ENCODE measurements at regions not wholly inside any gene's neighbourhood (a gene's known extent, or its start where the extent isn't known, plus 50 kb on each side); places are given as distances from the start of the nearest gene placed in this dataset.

DNA sequence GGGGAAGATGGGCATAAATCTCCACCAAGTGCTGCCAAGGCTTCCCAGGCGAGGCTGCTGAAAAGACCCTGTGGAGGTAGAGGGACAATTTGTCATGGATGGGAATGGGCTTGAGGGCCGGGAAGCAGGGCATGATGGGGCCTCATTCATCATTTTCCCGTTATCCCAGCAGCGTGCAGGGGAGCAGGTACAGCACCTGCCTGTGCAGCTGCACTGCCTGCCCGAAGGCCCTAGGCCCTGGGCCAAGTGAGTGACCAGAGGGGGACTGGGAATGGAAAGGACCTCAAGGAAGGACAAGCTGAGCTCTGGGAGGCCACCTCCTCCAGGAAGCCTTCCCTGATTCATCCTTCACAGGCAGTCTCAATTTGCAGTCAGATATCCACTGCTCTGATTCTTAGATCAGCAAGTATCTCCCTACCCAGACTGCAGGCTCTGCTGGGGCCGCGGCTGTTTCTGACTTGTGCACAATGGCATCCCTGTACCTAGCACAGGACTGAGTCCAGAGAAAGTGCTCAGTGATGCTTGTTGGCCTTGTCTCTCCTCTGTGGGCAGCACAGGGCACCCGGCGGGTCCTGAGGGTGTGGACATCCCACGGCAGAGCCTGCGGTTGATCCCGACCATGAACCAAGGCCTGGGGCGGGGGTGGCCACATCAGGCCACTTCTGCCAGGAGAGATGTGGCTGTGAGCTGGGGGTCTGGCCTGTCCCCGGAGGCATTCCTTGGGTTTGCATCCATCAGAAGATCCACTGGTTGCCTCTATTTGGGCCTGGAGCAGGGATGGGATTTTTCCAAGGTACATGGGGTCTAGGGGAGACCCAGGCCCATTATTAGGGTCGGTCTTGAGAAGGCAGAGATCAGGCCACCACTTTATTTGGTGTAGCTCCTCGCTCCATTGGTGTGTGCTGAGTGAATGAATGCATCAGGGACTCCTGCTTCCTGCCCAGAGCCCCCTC lies 167.3 kb upstream of the RTL1 start:
- Mint-ChIP-seq H3K27ac (no peak overlapping the region), H3K4me1 (ENCODE audit: low read depth) (peaks cover 6% of the 10 kb centered on the region), H3K4me3 (no peak overlapping the region), H3K9me3 (no peaks in the 10 kb centered on the region), H3K27me3 (ENCODE audit: low read depth) (no peaks in the 10 kb centered on the region), H3K36me3 (ENCODE audit: insufficient read depth in 2 of 2) (no peaks in the 10 kb centered on the region)
- ATAC-seq (replicated peaks in 1 of 2) (no peak), DNase-seq (no peak)

DNA sequence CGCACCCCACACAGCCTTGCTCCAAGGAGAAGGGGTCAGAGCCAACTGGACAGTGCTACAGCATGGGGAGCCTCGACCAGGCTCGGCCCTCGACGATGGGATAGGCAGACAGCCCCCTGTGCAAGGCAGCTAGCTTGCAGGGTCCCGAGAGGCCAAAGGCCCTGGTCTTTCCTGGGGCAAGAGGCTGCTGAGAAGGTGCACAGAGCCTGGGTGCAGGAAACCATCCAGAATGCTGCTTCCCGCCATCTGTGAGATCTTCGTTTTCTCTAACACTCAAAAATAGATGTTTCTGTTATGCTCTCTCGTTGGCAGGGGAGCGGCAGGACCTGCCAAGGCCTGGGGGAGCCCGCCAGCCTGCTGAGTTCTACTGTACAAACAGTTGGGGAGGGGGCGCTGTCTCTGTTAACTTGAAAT lies 168.0 kb upstream of the RTL1 start:
- no peaks in the 10 kb centered on the region for H3K9me3 Mint-ChIP-seq
- H3K27ac Mint-ChIP-seq, result no peak overlapping the region
- H3K27me3 Mint-ChIP-seq (ENCODE audit: low read depth), result peaks cover 2% of the 10 kb centered on the region
- H3K4me1 Mint-ChIP-seq (ENCODE audit: low read depth), result peaks cover 6% of the 10 kb centered on the region
- H3K4me3 Mint-ChIP-seq, result no peak overlapping the region
- H3K36me3 Mint-ChIP-seq (ENCODE audit: insufficient read depth in 2 of 2), result no peaks in the 10 kb centered on the region
- no peak for DNase-seq
- ATAC-seq (replicated peaks in 1 of 2), result no peak

DNA sequence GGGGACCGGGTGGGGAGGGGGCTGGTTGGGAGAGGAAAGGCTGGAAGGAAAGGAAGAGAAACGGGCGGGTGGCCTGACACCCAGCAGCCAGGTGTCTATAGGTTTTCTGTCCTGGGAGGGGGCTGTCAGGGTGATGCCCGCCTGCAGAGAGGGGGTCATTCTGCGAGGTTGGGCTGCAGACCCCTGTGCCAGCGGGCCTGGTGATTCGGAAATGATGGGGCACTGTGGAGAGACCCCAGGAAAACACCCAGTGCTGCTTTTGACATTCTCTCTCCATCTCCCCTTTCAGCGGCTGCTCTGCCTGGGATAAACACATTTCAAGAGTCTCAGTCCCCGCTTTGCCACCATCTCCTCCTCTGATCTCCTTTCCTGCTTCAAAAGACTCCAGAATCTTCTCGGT lies 168.5 kb upstream of the RTL1 start:
- no peaks in the 10 kb centered on the region for H3K36me3 Mint-ChIP-seq (ENCODE audit: insufficient read depth in 2 of 2)
- peaks cover 6% of the 10 kb centered on the region for H3K27me3 Mint-ChIP-seq (ENCODE audit: low read depth)
- no peak for ATAC-seq (replicated peaks in 1 of 2)
- no peak overlapping the region for H3K27ac Mint-ChIP-seq
- DNase-seq, result no peak
- no peak overlapping the region for H3K4me3 Mint-ChIP-seq
- H3K4me1 Mint-ChIP-seq (ENCODE audit: low read depth), result peaks cover 6% of the 10 kb centered on the region
- no peaks in the 10 kb centered on the region for H3K9me3 Mint-ChIP-seq

DNA sequence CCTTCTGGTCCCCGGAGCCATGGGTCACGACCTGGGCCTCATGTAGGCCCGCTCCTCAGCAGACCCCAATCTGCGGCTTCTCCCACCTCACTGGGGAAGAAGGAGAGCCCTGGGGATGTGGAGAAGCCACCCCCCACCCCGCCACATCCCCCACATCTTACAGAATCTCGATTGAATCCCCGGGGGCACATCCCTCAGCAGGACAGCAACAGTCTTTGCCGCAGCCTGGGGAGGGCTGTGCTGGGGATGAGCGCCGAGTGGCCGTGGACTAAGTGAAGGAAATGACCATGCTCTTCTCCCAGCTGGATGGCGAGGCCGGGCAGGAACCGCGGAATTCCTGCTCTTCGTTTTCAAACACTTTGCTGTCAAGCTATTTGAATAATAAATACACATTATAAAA lies 169.0 kb upstream of the RTL1 start:
- ATAC-seq (replicated peaks in 1 of 2), result no peak
- no peak overlapping the region for H3K27ac Mint-ChIP-seq
- no peaks in the 10 kb centered on the region for H3K36me3 Mint-ChIP-seq (ENCODE audit: insufficient read depth in 2 of 2)
- H3K4me1 Mint-ChIP-seq (ENCODE audit: low read depth), result peaks cover 6% of the 10 kb centered on the region
- no peaks in the 10 kb centered on the region for H3K9me3 Mint-ChIP-seq
- no peak overlapping the region for H3K4me3 Mint-ChIP-seq
- peaks cover 6% of the 10 kb centered on the region for H3K27me3 Mint-ChIP-seq (ENCODE audit: low read depth)
- no peak for DNase-seq

DNA sequence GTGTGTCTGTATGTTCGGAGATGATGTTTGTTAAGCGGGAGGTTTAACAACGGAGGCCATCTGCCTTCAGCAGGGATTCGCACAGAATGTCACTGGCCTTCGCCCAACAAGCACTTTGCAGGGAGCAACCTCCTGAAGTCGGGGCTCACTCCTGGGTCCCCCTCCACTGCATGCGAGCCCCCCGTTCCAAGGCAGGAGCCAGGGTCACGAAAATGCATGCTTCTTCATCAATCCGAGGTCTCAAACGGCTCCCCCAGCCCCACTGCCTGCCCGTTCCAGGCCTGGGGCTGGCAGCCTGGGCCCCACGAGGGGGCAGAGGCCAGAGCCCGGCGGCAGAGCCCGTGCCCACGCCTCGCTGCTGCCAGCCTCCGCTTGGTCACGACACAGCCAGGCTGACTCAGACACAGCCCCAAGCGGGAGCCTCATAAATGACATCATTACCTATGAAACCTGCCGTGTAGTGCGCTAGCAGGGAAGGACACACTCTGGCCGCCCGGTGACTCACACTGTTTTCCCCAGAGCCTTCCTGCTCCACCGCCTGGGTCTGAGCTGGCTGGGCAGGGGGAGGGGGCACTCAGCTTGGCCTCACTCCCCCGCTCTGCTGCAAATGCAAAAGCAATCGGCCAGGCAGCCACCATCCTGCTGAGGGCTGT lies 169.5 kb upstream of the RTL1 start:
- DNase-seq, result peak; percentile 53 to 60
- no peaks in the 10 kb centered on the region for H3K36me3 Mint-ChIP-seq (ENCODE audit: insufficient read depth in 2 of 2)
- no peak overlapping the region for H3K27ac Mint-ChIP-seq
- H3K9me3 Mint-ChIP-seq, result no peaks in the 10 kb centered on the region
- H3K27me3 Mint-ChIP-seq (ENCODE audit: low read depth), result peaks cover 8% of the 10 kb centered on the region
- peaks cover 6% of the 10 kb centered on the region for H3K4me1 Mint-ChIP-seq (ENCODE audit: low read depth)
- H3K4me3 Mint-ChIP-seq, result no peak overlapping the region
- peak; percentile 83 to 87 for ATAC-seq (replicated peaks in 1 of 2)

DNA sequence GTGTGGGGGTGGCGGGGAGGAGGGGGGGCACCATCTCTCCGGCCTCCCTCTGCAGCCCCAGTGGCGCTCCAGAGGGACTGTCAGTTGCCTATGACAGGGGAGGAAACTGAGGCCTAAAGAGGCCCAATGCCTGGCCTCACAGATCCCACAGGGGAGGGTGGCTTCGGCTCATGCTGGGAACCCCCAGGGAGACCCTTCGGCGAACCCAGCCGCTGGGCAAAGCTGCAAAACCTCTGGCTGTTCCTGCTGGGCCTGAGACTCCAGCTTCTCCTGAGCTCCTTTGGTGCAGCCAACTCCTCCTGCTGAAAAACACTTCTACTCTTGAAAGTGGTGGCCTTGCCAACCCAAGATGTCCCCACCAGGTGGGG lies 170.1 kb upstream of the RTL1 start:
- DNase-seq (no peak), ATAC-seq (replicated peaks in 1 of 2) (no peak)
- H3K27ac Mint-ChIP-seq, result no peak overlapping the region
- peaks cover 13% of the 10 kb centered on the region for H3K27me3 Mint-ChIP-seq (ENCODE audit: low read depth)
- no peaks in the 10 kb centered on the region for H3K9me3 Mint-ChIP-seq
- H3K36me3 Mint-ChIP-seq (ENCODE audit: insufficient read depth in 2 of 2), result no peaks in the 10 kb centered on the region
- no peak overlapping the region for H3K4me3 Mint-ChIP-seq
- H3K4me1 Mint-ChIP-seq (ENCODE audit: low read depth), result peaks cover 6% of the 10 kb centered on the region

DNA sequence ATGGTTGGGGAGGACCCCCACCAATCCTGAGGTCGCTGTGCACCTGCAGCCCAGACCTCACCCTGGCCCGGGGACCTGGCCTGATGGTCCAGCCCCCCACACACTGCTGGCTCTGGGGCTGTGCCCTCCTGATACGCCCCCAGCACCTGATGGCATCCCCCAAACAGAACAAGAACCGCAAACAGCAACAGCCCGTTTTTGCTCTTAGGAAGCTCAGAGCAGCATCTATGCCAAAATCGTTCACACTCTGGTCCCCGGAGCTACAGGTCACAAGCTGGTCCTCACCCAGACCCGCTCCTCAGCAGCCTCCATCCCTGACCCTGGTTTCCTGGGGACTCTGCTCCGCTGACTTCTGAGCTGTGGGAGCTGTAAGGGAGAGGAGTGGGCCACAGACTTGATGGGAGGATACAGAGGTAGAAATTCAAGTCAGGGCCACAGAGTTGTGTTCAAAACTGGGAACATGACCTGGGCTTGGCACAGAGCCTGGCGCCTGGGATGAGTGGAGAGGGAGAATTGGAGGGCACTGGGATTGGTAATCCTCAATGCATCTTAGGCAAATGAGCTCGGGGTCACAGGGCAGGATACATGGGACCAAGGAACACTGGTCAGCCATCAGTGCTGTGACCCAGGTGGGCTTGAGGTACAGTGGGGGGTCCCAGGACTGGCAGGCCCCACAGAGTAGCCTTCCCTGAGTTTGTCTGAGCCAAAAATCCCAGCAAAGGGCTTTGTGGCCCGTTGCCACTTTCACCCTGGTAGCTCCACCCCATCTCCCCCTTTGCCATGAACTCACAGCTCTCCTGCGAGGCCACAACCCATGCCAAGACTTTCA lies 170.9 kb upstream of the RTL1 start:
- Mint-ChIP-seq H3K27me3 (ENCODE audit: low read depth) (peaks cover 21% of the 10 kb centered on the region), H3K4me3 (no peak overlapping the region), H3K4me1 (ENCODE audit: low read depth) (peaks cover 6% of the 10 kb centered on the region), H3K9me3 (no peaks in the 10 kb centered on the region), H3K27ac (no peak overlapping the region), H3K36me3 (ENCODE audit: insufficient read depth in 2 of 2) (no peaks in the 10 kb centered on the region)
- DNase-seq, result no peak
- no peak for ATAC-seq (replicated peaks in 1 of 2)

DNA sequence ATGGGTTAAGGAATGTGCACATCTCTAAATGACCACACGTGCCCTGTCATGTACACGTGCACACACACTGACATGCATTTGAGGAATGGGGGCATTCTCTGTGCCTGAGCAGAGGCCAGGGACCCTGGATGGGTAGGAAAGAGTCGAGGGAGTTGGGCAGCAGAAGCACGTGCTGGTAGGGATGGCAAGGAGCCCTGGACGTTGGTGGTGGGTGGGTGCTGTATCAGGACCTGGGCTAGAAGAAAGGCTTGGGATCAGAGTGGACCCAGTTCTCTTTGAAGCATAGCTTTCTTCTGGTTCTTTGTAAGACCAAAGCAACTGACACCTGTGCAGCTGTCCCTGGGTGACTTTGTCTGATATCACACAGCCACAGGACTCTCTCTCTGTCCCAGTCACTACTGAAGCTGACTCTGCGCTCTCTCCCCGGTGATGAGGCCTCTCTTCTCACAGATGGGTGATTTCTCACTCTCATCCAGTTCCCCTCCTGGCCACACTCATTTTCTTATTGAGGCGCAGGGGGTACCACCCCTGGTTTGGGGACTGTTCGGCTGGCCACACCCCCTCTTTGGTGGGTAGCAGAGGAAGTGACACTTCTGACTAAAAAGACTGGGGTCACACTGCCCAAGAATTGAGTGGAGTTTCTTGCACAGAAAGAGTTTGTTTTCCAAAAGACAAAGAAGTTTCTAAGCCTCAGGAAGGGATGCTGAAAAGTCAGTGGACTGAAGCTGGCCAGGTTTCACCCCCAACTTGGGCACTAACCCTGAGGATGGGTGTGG lies 171.7 kb upstream of the RTL1 start:
- H3K4me3 Mint-ChIP-seq, result no peak overlapping the region
- DNase-seq (peak; percentile 41 to 54), ATAC-seq (replicated peaks in 1 of 2) (peak; percentile 74 to 82)
- H3K9me3 Mint-ChIP-seq, result no peaks in the 10 kb centered on the region
- no peaks in the 10 kb centered on the region for H3K36me3 Mint-ChIP-seq (ENCODE audit: insufficient read depth in 2 of 2)
- peaks cover 6% of the 10 kb centered on the region for H3K4me1 Mint-ChIP-seq (ENCODE audit: low read depth)
- peaks cover 29% of the 10 kb centered on the region for H3K27me3 Mint-ChIP-seq (ENCODE audit: low read depth)
- no peak overlapping the region for H3K27ac Mint-ChIP-seq

DNA sequence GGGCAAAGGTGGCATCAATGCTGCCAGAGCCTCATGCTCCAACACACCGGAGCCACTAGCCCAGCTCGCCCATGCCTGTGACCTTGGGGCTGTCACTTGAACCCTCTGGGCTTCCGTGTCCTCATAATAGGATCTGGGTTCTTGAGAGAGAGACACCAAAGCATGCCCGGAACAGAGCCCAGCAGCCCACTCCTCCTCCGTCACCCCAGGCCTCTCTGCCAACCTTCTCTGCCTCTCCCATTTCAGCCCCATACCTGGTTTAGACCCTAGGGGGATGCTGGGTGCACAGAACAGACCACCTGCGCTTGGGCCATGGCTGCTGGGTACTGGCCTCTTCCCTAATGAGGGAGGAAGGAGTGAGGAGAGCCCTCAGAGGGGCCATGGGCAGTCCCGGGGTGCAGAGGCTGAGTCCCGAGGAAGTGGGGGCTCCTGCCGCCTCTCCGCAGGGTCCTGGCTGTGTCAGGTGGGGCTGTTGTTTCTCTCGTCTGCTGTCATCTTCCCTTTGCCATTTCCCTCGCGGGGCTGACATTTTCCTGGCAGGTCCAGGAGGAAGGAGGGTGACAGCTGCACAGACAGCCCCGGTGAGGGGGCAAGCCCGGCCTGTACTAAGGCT lies 172.4 kb upstream of the RTL1 start:
- H3K36me3 Mint-ChIP-seq (ENCODE audit: insufficient read depth in 2 of 2), result no peaks in the 10 kb centered on the region
- H3K4me1 Mint-ChIP-seq (ENCODE audit: low read depth), result peaks cover 6% of the 10 kb centered on the region
- peaks cover 36% of the 10 kb centered on the region for H3K27me3 Mint-ChIP-seq (ENCODE audit: low read depth)
- no peak overlapping the region for H3K27ac Mint-ChIP-seq
- H3K9me3 Mint-ChIP-seq, result no peaks in the 10 kb centered on the region
- H3K4me3 Mint-ChIP-seq, result no peak overlapping the region
- ATAC-seq (replicated peaks in 1 of 2) (no peak), DNase-seq (no peak)

DNA sequence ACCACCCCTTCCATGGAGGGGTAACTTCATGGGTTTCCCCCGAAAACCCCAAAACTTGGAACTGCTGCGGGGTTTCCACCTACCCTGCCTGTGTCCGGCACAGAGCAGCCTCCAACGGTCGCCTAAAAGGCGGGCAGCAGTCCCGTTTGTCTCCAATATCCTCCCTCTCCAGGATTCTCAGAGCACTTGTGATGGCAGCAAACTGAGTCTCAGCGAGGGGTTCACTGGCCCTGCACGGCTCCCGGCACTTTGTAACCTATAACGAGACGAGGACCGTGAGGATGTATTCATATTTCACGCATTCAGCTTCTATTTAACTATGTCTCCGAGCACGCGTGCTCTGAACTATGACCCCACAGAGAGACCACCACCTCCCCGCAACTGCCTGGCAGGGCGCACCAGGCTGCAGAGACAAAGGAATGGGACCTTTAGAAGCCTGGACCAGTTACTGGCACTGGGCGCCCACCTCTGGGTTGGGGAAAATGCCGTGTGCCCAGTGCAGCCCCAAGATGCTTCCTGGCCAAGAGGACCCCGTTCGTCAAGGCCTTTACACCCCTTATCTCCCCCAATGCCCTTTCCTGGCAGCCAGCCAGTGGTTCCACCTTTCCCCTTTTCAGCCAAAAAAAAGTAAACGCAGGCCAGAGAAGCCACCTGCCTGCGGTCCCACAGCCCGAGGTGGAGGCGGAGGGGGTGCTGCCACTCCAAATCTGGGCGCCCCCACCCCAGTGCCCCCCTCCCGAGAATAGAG lies 173.1 kb upstream of the RTL1 start:
- ATAC-seq (replicated peaks in 1 of 2), result no peak
- Mint-ChIP-seq H3K27ac (no peak overlapping the region), H3K36me3 (ENCODE audit: insufficient read depth in 2 of 2) (no peaks in the 10 kb centered on the region), H3K4me1 (ENCODE audit: low read depth) (peaks cover 6% of the 10 kb centered on the region), H3K4me3 (no peak overlapping the region), H3K9me3 (no peaks in the 10 kb centered on the region), H3K27me3 (ENCODE audit: low read depth) (peaks cover 43% of the 10 kb centered on the region)
- DNase-seq, result no peak

DNA sequence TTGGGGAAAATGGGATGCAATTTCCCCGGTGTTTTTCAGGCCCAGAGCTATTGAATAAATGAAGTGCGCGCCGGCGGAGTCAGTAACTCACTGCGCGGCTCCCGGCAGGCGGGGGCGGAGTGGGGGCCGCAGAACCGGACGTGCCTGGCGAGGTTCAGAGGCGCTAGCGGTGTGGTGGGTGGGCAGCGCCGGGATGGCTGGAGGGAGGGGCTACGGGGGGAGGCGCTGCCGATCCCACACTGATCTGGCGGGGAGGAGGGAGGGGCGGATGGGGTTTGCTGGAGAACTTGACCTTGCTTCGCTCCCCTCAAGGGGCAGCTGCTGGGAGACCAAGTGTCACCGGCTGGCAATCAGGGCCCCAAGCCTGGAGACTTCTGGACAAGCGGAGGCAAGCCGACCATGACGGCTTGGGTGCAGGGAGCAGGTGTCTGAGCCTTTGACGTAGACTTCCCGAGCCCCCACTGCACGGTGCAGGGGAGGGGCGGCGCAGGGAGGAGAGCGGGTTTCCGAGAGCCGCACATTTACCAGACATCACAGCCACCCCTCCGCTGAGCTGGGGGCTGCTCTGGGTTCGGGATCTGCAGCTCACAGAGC lies 174.1 kb upstream of the RTL1 start:
- Mint-ChIP-seq H3K9me3 (no peaks in the 10 kb centered on the region), H3K4me1 (ENCODE audit: low read depth) (peaks cover 6% of the 10 kb centered on the region), H3K4me3 (peak overlapping the region in 1 of 2 donors; percentile 69), H3K27me3 (ENCODE audit: low read depth) (peaks cover 48% of the 10 kb centered on the region), H3K27ac (no peak overlapping the region), H3K36me3 (ENCODE audit: insufficient read depth in 2 of 2) (no peaks in the 10 kb centered on the region)
- DNase-seq (peak; percentile 10 to 24), ATAC-seq (replicated peaks in 1 of 2) (no peak)

All from activated T-cell treated with anti-CD3 and anti-CD28 coated beads, Interleukin-2, amount 50 U/mL, for 72 hours (primary cell).